ENCODE measurements at regions not wholly inside any gene's neighbourhood (a gene's known extent, or its start where the extent isn't known, plus 50 kb on each side); places are given as distances from the start of the nearest gene placed in this dataset.

GRCh38 chr4:11196927-11197522 lies 231.7 kb downstream of the HS3ST1 start:
- whole genome bisulfite sequencing, 2 donors (ENCODE audit: low coverage in 1 of 2): 55 to 70% methylated on average over 4 of the region's 4 CpGs
- intact Hi-C loops (cut with DNase I; ENCODE audit: low total_unique reads) (no loop called here), in situ Hi-C loops (cut with MboI; ENCODE audit: low pct_ligation_motif_present in 1 of 4, low pct_unique_long_range_greater_than_20kb in 1 of 4, low sequenced_read_pairs in 3 of 4) (no loop called here)
- Histone ChIP-seq H3K27ac (no peak overlapping the region), H3K4me3 (no peak overlapping the region), H3K9me3 (no peaks in the 10 kb centered on the region), H3K4me1 (no peaks in the 10 kb centered on the region), H3K36me3 (no peaks in the 10 kb centered on the region), H3K27me3 (no peaks in the 10 kb centered on the region)
- no peak for TF ChIP-seq POLR2AphosphoS5 (IDR thresholded peaks at IDR 0.05)
- TF ChIP-seq EP300 (IDR thresholded peaks at IDR 0.05; ENCODE audit: low read depth): no peak
- TF ChIP-seq CTCF (IDR thresholded peaks at IDR 0.05): no peak
- no peak for TF ChIP-seq POLR2A (IDR thresholded peaks at IDR 0.05)
- no peak for DNase-seq

- no peaks in the 10 kb centered on the region for H3K4me1 ChIP-seq
- H3K4me3 ChIP-seq: no peak overlapping the region
- H3K27ac ChIP-seq: no peak overlapping the region
- intact Hi-C loops (cut with DNase I; ENCODE audit: low total_unique reads): no loop called here
- DNase-seq: no peak
- WGBS, 2 donors (ENCODE audit: low coverage in 1 of 2): 76% methylated on average over 3 of the region's 3 CpGs; no CpG with 5 or more reads in 1 of the 2 donors
- H3K27me3 ChIP-seq: no peaks in the 10 kb centered on the region
- no peaks in the 10 kb centered on the region for H3K36me3 ChIP-seq
- TF ChIP-seq EP300 (IDR thresholded peaks at IDR 0.05; ENCODE audit: low read depth): no peak
- no peak for TF ChIP-seq POLR2AphosphoS5 (IDR thresholded peaks at IDR 0.05)
- TF ChIP-seq POLR2A (IDR thresholded peaks at IDR 0.05): no peak
- in situ Hi-C loops (cut with MboI; ENCODE audit: low pct_ligation_motif_present in 1 of 4, low pct_unique_long_range_greater_than_20kb in 1 of 4, low sequenced_read_pairs in 3 of 4): no loop called here
- no peaks in the 10 kb centered on the region for H3K9me3 ChIP-seq
Measured at GRCh38 chr4:11194431-11194830, 234.3 kb downstream of the HS3ST1 start.

- 32 to 45% methylated on average over 2 of the region's 2 CpGs for WGBS, 2 donors (ENCODE audit: low coverage in 1 of 2)
- Histone ChIP-seq H3K4me1 (no peaks in the 10 kb centered on the region), H3K36me3 (no peaks in the 10 kb centered on the region), H3K27ac (no peak overlapping the region), H3K27me3 (no peaks in the 10 kb centered on the region), H3K4me3 (no peak overlapping the region), H3K9me3 (no peaks in the 10 kb centered on the region)
- intact Hi-C loops (cut with DNase I; ENCODE audit: low total_unique reads): no loop called here
- TF ChIP-seq CTCF (IDR thresholded peaks at IDR 0.05) (no peak), EP300 (IDR thresholded peaks at IDR 0.05; ENCODE audit: low read depth) (no peak), POLR2A (IDR thresholded peaks at IDR 0.05) (no peak), POLR2AphosphoS5 (IDR thresholded peaks at IDR 0.05) (no peak)
- in situ Hi-C loops (cut with MboI; ENCODE audit: low pct_ligation_motif_present in 1 of 4, low pct_unique_long_range_greater_than_20kb in 1 of 4, low sequenced_read_pairs in 3 of 4): no loop called here
- no peak for DNase-seq
Measured at GRCh38 chr4:11189756-11190155, 238.9 kb downstream of the HS3ST1 start.

- no peaks in the 10 kb centered on the region for H3K36me3 ChIP-seq
- in situ Hi-C loops (cut with MboI; ENCODE audit: low pct_ligation_motif_present in 1 of 4, low pct_unique_long_range_greater_than_20kb in 1 of 4, low sequenced_read_pairs in 3 of 4): no loop called here
- 43 to 60% methylated on average over 2 of the region's 2 CpGs for WGBS, 2 donors (ENCODE audit: low coverage in 1 of 2)
Measured at GRCh38 chr4:11183356-11183740, 245.3 kb downstream of the HS3ST1 start.

More at GRCh38 chr4:11183356-11183740, 245.3 kb downstream of the HS3ST1 start:
- Histone ChIP-seq H3K4me1 (no peaks in the 10 kb centered on the region), H3K27me3 (no peaks in the 10 kb centered on the region), H3K9me3 (no peaks in the 10 kb centered on the region), H3K4me3 (no peak overlapping the region), H3K27ac (no peak overlapping the region)
- no peak for TF ChIP-seq POLR2AphosphoS5 (IDR thresholded peaks at IDR 0.05)
- TF ChIP-seq POLR2A (IDR thresholded peaks at IDR 0.05): no peak
- TF ChIP-seq CTCF (IDR thresholded peaks at IDR 0.05): no peak
- no peak for TF ChIP-seq EP300 (IDR thresholded peaks at IDR 0.05; ENCODE audit: low read depth)
- no peak for DNase-seq
- intact Hi-C loops (cut with DNase I; ENCODE audit: low total_unique reads): loop anchor here (5.0 kb wide), 1 partner anchor 1004 kb away; no protein-coding TSS in a partner anchor
